ENCODE measurements at regions not wholly inside any gene's neighbourhood (a gene's known extent, or its start where the extent isn't known, plus 50 kb on each side); places are given as distances from the start of the nearest gene placed in this dataset.

DNA sequence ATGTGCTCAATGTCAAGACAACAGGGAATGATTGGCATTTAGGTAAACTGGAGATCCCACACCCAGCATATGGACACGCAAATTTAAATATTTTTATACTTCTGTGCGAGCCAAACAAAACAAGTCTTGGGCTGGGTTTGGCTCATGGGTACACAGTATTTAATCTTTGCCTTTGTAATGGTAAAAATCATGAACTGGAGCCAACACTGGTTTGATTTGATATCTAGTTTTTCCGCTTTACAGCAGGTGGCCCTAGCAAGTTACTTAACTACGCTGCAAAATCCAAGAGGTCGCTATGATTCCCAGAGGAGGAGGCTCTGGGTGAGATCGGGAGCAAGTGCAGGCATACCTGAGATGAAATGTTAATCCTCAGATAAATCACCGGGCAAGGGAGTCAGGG is 207.9 kb upstream of the SATB1 start:
- TF ChIP-seq MAFK (IDR thresholded peaks at IDR 0.05; ENCODE audit: low read depth, low read length), result no peak
- TF ChIP-seq MAZ (IDR thresholded peaks at IDR 0.05; ENCODE audit: borderline replicate concordance, low read depth, low read length), result no peak
- TF ChIP-seq RCOR1 (IDR thresholded peaks at IDR 0.05; ENCODE audit: insufficient replicate concordance, low read length), result no peak
- Histone ChIP-seq H2BK120ac (ENCODE audit: low read depth, low read length) (no peak overlapping the region), H2BK15ac (ENCODE audit: low read depth, low read length) (no peak overlapping the region), H3K4ac (ENCODE audit: low read depth, low read length) (no peak overlapping the region), H4K91ac (ENCODE audit: insufficient read depth, low read depth, low read length) (no peak overlapping the region), H2AK9ac (replicated peaks; ENCODE audit: low read depth, low read length, poor library complexity) (no peak overlapping the region), H3K4me2 (ENCODE audit: low read depth, low read length) (no peak overlapping the region), H3K27ac (ENCODE audit: insufficient read depth, low read length) (no peak overlapping the region), H3K79me1 (ENCODE audit: low read depth in 1 of 2, low read length in 2 of 2) (no peaks in the 10 kb centered on the region), H3K9ac (ENCODE audit: low read depth, low read length) (no peak overlapping the region), H4K5ac (ENCODE audit: low read depth, low read length) (no peak overlapping the region), H3K56ac (ENCODE audit: extremely low read depth, insufficient read depth, low read length) (no peak overlapping the region), H3K14ac (replicated peaks; ENCODE audit: low read depth, low read length) (no peak overlapping the region), H4K8ac (ENCODE audit: low read depth in 2 of 2, low read length in 2 of 2) (no peak overlapping the region), H3K9me1 (ENCODE audit: insufficient read depth, low read length) (no peaks in the 10 kb centered on the region), H2BK20ac (ENCODE audit: low read depth, low read length) (no peak overlapping the region), H3K27me3 (ENCODE audit: control insufficient read depth, insufficient read depth, low read length) (no peaks in the 10 kb centered on the region), H4K20me1 (ENCODE audit: insufficient read depth, low read length) (no peaks in the 10 kb centered on the region), H2AK5ac (ENCODE audit: low read depth, low read length) (no peak overlapping the region), H2AFZ (replicated peaks; ENCODE audit: low read length, poor library complexity) (no peak overlapping the region), H3K9me3 (ENCODE audit: control insufficient read depth, insufficient read depth, low read length) (peaks cover 2% of the 10 kb centered on the region), H2BK5ac (ENCODE audit: low read depth, low read length, poor library complexity, severe bottlenecking) (no peak overlapping the region), H3K4me3 (ENCODE audit: insufficient read depth, low read depth, low read length) (no peak overlapping the region), H3K36me3 (ENCODE audit: control insufficient read depth, insufficient read depth, low read length) (no peaks in the 10 kb centered on the region), H3K23ac (ENCODE audit: low read depth, low read length) (no peak overlapping the region), H3K18ac (ENCODE audit: low read depth, low read length) (no peak overlapping the region), H3K4me1 (ENCODE audit: control insufficient read depth, insufficient read depth, low read length) (no peaks in the 10 kb centered on the region)
- ChIA-PET POLR2A (ENCODE audit: unreplicated experiment) (no interaction called here), CTCF (no interaction called here)
- dilution Hi-C loops (cut with HindIII; ENCODE audit: low sequenced_read_pairs, unreplicated experiment), result no loop called here
- in situ Hi-C loops (cut with MboI; ENCODE audit: low sequenced_read_pairs), result no loop called here
- intact Hi-C loops (cut with micrococcal nuclease), result no loop called here
- ATAC-seq (ENCODE audit: low read depth), result no peak
- no peak for DNase-seq
- WGBS, 2 experiments (ENCODE audit: extremely low coverage in 2 of 2, insufficient read length in 1 of 2), result no CpG with 5 or more reads among the region's 7 CpGs
- BruUV-seq (replicated peaks), result no TSS peak
